Ecto neural progenitor cell (in vitro differentiated cells): ENCODE measurements at regions not wholly inside any gene's neighbourhood (a gene's known extent, or its start where the extent isn't known, plus 50 kb on each side); places are given as distances from the start of the nearest gene placed in this dataset.
"Not testable (repeated sequence)": the region's sequence is repeated elsewhere in the genome, so short reads cannot be mapped to it uniquely, and the experiment has no call there.

ENCODE experiments used
- DNase-seq: peaks from one replicate; pipeline ENCODE4 v3.0.0-alpha.2; 2018; ENCODE audit warnings: low spot score

GRCh38 chr13:84741253-84741652 lies 859.0 kb upstream of the SLITRK1 start:
- no peak for DNase-seq

- no peak for DNase-seq
Measured at GRCh38 chr13:84739021-84739420, 856.7 kb upstream of the SLITRK1 start.

DNA sequence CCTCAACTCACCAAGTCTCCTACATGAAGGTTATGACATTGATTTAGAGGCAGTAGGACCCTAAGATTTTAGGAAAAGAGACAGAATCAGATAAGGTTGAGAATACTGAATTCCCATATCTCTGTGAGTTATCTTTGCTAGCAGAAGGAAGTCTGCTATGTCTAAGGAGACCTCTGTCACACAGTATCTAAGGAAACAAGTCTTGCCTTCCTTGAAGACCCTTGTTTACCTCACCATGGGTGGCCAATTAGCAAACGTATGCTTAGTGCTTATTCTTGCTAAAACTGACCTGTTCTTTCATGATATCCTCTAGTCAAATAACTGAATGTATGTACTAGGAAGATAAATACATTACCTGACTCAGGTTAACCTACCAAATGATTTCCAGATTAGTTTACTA lies 855.4 kb upstream of the SLITRK1 start:
- no peak for DNase-seq

DNA sequence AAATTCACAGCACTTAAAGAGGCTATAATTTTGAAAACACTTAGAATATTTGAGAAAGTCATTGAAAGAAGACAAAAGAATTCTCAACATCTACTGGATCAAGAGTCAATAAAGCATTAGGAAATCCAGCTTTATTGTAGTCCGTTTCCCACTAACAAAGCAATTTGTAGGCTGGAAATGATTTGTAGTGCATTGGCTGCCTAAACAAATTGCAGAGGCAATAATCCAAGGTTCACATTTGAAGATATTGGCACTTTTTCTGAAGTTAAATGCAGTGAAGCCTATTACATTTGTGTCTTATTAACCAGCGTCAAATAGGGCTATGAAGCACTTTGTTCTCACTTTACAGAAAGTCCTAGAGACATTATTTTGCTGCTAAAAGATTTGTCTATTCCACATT lies 848.1 kb upstream of the SLITRK1 start:
- DNase-seq: no peak

- no peak for DNase-seq
Measured at GRCh38 chr13:84705982-84706710, 823.9 kb upstream of the SLITRK1 start.

- DNase-seq: no peak
Measured at GRCh38 chr13:84702174-84702573, 819.9 kb upstream of the SLITRK1 start.

- not testable (repeated sequence) for DNase-seq
Measured at GRCh38 chr13:84697591-84697990, 815.3 kb upstream of the SLITRK1 start.

GRCh38 chr13:84686973-84687372 lies 804.7 kb upstream of the SLITRK1 start:
- DNase-seq: no peak

DNA sequence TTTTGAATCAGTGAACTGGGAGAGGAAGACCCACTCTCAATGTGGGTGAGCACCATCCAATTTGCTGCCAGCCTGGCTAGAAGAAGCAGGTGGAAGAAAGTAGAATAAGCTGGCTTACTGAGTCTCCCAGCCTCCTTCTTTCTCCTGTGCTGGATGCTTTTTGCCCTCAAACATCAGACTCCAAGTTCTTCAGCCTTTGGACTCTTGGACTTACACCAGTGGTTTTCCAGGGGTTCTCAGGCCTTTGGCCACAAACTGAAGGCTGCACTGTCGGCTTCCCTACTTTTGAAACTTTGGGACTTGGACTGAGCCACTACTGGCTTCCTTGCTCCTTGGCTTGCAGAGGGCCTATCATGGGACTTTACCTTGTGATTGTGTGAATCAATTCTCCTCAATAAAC lies 804.2 kb upstream of the SLITRK1 start:
- no peak for DNase-seq

DNA sequence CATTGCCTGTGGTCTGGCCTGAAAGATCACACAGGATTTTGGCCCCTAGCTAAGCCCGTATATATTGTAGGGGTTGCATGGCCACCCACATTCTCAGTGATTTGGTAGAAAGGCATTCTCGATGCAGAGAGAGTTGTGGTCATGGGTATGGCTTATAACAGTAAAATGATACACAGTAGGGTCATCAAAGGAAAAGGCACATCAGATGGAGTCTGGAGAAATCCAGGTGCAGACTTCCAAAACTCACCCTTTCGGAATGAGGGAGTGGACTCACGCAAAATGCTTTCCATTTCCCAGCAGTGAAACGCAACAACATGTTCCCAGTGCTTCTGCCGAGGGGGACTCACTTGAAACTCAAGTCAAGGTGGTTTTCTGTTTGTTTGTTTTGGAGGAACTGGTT lies 802.5 kb upstream of the SLITRK1 start:
- DNase-seq: no peak

DNA sequence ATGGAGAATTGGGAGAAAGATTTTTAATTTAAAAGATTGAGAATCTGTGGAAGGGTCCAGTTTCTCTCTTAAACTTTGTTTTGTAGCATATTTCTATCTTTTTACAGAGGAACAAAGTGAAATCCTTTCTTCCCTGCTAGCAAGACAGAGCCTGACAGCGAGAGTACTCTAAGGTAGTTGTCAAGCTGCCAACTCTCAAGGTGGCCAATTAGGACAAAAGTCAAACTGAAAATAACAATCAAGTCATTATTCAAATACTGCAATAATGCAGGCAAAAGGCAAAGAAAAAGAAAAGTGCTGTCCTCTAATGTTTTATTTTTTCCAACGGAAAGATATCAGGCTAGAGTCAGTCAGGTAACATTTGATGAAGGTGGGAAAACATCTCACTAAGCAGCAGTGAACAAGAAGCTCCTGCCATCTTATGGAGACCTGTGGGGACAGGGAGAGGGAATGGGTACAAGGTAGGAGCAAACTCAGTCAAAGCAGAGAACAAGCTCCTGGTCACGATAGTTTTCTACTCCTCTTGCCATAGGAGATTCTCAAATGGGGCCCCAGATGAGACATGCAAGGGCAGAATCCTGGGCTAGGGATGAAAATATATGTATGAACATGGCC lies 801.9 kb upstream of the SLITRK1 start:
- no peak for DNase-seq

- DNase-seq: no peak
Measured at GRCh38 chr13:84683448-84683847, 801.2 kb upstream of the SLITRK1 start.

GRCh38 chr13:84677836-84678235 lies 795.6 kb upstream of the SLITRK1 start:
- no peak for DNase-seq

DNA sequence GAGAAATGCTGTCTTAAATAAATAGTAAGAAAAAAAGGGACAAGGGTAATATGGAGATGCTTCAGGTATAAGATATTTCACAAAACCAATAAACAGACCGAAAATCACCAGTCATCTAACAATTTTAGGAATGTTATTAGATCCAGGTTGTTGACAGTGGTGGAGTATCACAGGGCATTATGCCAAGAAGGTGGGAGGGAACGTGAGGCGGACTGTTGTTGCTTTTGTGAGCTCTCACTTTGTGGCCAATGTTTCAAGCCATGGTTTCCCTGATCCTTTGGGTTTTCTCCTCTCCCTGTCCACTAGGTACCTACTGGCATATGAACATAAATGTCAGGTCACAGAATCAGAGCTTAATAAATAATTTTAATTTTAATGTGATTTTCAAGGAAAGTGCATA lies 790.3 kb upstream of the SLITRK1 start:
- no peak for DNase-seq

DNA sequence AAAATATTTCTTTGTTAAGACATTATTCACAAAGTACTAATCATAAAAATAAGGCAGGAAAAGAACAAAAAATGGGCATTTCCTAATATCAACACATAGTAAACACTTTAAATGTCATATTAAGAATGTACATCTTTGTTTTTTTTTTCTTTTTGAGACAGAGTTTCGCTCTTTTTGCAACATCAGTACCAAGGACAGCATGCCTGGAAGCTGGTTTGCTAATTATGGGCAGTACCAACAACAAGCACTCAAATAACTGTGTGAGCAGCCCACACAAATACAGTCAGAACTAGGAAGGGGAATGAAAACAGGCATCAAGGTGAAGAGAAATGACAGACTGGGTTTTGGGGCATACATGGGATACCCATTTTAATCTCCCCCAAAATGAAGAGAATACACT lies 788.0 kb upstream of the SLITRK1 start:
- DNase-seq: no peak

DNA sequence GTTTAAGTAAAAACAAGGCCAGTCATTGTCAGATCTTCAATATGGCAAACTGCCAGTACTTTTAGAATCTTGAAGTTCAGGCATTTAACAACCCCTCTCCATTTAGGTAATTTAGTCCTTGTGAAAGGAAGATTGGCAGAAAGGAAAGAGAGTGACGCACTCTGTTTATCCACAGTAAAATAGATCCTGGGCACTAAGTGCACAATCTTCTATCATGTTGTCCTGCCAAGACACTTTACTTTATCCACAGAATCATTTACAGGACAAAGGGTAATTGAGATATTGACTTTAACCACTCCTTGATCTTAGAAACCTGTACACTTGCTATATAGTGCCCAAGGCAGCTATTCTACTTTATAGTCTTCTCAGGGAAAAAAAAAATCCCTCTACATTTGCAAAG lies 786.4 kb upstream of the SLITRK1 start:
- no peak for DNase-seq

- no peak for DNase-seq
Measured at GRCh38 chr13:84662491-84662890, 780.2 kb upstream of the SLITRK1 start.

DNA sequence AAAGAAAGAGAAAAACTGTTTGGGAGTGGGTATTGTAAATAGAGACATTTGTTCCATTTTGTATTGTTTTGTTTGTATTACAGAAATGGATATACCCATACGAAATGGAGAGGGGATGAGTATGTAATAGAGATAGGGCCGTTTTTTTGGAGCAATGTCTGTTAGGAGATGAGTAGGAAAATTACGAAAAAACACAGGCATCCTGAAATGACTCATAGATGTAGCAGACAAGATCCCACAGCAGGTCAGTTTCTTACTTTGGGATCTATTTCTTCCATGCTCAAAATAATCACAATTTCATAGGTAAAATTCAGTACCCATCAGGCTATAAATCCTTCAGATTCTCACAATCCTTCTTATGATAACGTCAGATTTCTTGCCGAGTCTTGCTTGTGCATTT lies 779.4 kb upstream of the SLITRK1 start:
- DNase-seq: no peak

- no peak for DNase-seq
Measured at GRCh38 chr13:84659359-84659661, 777.0 kb upstream of the SLITRK1 start.

GRCh38 chr13:84658491-84659358 lies 776.5 kb upstream of the SLITRK1 start:
- DNase-seq: no peak

DNA sequence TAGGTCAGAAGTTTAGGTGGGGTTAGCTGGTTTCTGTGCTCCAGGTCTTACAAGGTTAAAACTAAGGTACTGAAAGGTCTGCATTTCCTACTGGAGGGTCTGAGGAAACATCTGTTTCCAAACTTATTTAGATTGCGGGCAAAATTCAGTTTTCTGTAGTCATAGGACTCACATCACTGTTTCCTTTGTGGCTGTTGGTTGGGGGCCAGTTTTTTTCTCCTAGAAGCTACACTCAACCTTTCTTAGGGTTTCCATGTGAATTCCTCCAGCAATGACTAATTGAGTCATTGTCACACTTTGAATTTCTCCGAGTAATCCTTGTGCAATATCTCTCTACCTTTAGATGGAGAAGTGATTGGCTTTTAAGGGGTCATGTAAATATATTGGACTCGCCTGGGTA lies 773.4 kb upstream of the SLITRK1 start:
- no peak for DNase-seq

DNA sequence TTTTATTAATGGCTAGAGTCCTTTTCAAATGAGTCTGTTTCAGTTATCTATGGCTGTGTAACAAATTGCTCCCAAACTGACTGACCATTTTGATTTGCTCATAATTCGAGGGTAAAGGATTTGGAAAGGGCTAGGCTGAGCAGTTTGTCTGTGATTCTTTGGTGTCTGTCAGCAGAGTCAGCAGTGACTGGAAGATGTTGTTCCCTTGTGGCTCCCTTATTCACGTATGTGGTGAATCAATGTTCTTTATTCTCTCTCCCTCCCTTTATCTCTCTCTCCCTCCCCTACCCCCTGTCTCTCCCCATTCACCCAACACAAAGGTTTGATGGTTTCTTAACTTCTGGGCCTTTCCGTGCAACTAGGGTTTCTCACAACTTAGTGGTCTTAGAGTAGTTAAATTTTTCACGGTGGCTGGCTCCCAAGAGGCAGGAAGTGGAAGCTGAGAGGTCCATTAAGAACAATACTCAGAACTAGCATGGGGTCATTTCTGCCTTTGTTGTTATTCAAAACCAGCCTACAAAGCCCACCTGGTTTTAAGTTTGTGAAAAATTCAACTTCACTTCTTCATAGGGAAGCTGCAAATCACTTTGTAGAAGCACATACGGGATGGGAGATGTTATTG lies 772.5 kb upstream of the SLITRK1 start:
- DNase-seq: no peak
